GM12891 (cell line): ENCODE measurements at regions not wholly inside any gene's neighbourhood (a gene's known extent, or its start where the extent isn't known, plus 50 kb on each side); places are given as distances from the start of the nearest gene placed in this dataset.

Source experiments
- DNase-seq: peaks from one replicate; pipeline ENCODE4 v3.0.0; 2011; ENCODE audit warnings: low spot score; ENCODE audit not compliant: insufficient read length
- FAIRE-seq: peaks from 2 replicates; lab custom pipeline; 2011; peaks lifted over from hg19 to GRCh38; lab: Jason Lieb, UNC
- PAX5 ChIP-seq: IDR thresholded peaks from 2 replicates; pipeline ENCODE4 v1.6.1; 2011; ENCODE audit warnings: low read length, moderate library complexity, mild to moderate bottlenecking; ENCODE audit not compliant: insufficient read depth, severe bottlenecking
- POLR2A ChIP-seq: IDR thresholded peaks from 2 replicates; pipeline ENCODE4 v1.6.1; 2011; ENCODE audit warnings: low read depth, low read length, control low read depth
- POLR2AphosphoS5 ChIP-seq: IDR thresholded peaks from 2 replicates; pipeline ENCODE4 v1.6.1; 2011; ENCODE audit warnings: low read depth, low read length, control low read depth
- POU2F2 ChIP-seq: IDR thresholded peaks from 2 replicates; pipeline ENCODE4 v1.6.1; 2011; ENCODE audit warnings: low read depth, mild to moderate bottlenecking, control low read depth, low read length, moderate library complexity
- SPI1 ChIP-seq: IDR thresholded peaks from 2 replicates; pipeline ENCODE4 v1.6.1; 2011; ENCODE audit warnings: low read depth, low read length, control low read depth
- TAF1 ChIP-seq: IDR thresholded peaks from 2 replicates; pipeline ENCODE4 v1.6.1; 2011; ENCODE audit warnings: low read depth, low read length, control low read depth

DNA sequence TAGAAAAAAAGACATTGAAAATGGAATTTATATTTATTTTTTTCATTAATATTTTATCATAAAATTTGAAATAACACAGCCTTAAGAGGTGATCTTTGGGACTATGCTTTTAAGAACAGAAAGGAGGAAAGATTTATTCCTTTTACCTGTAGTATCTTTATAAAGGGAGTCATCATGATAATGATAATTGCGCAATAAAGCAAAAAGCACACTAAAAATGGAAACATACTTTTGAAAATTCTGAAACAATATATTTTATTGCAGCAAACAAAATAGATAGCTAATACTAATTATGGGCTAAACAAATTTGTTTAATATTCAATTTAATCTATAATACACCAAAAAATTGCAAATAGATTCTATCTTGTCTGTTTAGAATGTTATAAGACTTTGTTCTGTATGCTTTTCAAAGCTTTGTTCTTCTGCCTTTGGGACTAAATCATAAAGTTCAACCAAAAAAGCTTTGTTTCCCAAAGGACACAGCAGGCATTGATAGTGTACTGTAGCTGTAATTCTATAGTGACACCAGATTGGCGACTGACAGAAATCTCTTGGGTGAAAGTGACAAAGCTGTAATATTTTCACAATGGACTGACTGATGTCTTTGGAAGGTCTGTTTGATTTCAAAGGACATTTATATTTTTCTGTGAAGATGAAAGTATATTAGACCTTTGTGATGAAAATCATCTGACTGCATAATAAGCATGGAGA is 2156.6 kb upstream of the TENM3 start:
- DNase-seq: no peak
- FAIRE-seq: no peak
- TF ChIP-seq TAF1 (no peak), POU2F2 (no peak), POLR2A (no peak), SPI1 (no peak), PAX5 (no peak), POLR2AphosphoS5 (no peak)

- no peak for TF ChIP-seq SPI1
- no peak for TF ChIP-seq POU2F2
- TF ChIP-seq POLR2A: no peak
- TF ChIP-seq PAX5: no peak
- no peak for TF ChIP-seq POLR2AphosphoS5
- no peak for TF ChIP-seq TAF1
- DNase-seq (no peak), FAIRE-seq (no peak)
Measured at GRCh38 chr4:180098586-180098985, 2144.6 kb upstream of the TENM3 start.

DNA sequence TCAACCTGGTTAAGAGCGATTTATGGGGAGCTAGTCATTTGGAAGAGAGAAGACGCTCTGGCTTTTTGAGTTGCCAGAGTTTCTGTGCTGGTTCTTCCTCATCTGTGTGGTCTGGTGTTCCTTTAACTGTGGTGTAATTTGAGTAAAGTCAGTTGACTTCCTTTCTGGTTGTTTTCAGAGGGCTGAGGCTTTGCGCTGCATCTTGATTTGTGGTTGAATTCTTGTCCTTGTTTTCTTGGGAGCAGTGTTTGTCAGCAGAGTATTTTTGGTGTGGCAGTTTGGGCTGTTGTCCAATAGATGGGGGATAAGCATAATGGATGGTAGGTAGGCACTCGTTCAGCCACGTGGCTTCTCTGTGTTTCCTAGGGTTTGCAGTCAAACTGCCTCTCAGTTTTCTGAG is 2143.2 kb upstream of the TENM3 start:
- DNase-seq (no peak), FAIRE-seq (no peak)
- no peak for TF ChIP-seq TAF1
- TF ChIP-seq POLR2AphosphoS5: no peak
- no peak for TF ChIP-seq PAX5

- no peak for TF ChIP-seq POLR2AphosphoS5
- no peak for TF ChIP-seq TAF1
- TF ChIP-seq POLR2A: no peak
- TF ChIP-seq POU2F2: no peak
- DNase-seq (no peak), FAIRE-seq (no peak)
Measured at GRCh38 chr4:180100433-180101344, 2142.5 kb upstream of the TENM3 start.

- TF ChIP-seq POLR2A: no peak
- TF ChIP-seq POLR2AphosphoS5: no peak
- TF ChIP-seq POU2F2: no peak
- no peak for TF ChIP-seq TAF1
- TF ChIP-seq SPI1: no peak
- no peak for TF ChIP-seq PAX5
- no peak for DNase-seq
- FAIRE-seq: no peak
Measured at GRCh38 chr4:180101348-180102083, 2141.7 kb upstream of the TENM3 start.

DNA sequence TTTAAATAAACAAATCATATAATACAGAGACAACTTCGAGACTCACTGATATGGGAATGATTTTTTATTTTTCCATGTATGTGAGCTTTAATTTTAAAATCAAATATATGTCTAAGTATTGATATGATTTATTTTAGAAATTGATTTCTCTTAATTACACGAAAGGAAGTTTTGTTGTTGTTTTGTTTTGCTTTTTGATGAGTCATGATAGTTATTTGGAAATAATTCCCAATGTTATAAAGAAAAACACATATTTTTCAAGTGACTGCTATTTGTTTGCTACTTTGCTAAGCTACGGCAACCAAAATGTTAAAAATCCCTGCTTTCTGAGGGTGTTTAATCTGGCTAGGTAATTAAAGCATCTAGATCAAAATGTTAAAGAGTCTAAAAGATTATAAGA is 2139.4 kb upstream of the TENM3 start:
- DNase-seq (no peak), FAIRE-seq (no peak)
- TF ChIP-seq TAF1: no peak
- TF ChIP-seq PAX5: no peak
- no peak for TF ChIP-seq SPI1
- TF ChIP-seq POLR2A: no peak
- no peak for TF ChIP-seq POU2F2
- TF ChIP-seq POLR2AphosphoS5: no peak

DNA sequence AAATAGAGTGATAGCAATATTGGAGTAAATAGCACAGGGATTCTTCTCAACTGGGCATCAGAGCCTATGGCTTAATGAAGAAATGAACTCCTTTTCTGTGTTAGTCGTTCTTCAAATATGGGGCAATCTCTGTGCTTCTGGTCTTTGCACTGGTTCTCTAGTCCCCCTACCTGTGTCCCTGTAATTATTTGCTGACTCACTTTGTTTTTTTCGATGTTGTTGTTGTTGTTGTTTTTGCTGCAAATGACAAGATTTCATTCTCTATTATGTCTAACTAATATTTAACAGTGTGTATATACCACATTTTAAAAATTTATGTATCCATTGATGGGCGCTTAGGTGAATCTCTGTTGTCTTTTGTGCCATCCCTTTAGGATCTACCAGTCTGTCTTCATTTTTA is 2137.8 kb upstream of the TENM3 start:
- FAIRE-seq (no peak), DNase-seq (no peak)
- no peak for TF ChIP-seq TAF1
- TF ChIP-seq POU2F2: no peak
- TF ChIP-seq POLR2A: no peak
- no peak for TF ChIP-seq SPI1
- TF ChIP-seq PAX5: no peak
- no peak for TF ChIP-seq POLR2AphosphoS5

DNA sequence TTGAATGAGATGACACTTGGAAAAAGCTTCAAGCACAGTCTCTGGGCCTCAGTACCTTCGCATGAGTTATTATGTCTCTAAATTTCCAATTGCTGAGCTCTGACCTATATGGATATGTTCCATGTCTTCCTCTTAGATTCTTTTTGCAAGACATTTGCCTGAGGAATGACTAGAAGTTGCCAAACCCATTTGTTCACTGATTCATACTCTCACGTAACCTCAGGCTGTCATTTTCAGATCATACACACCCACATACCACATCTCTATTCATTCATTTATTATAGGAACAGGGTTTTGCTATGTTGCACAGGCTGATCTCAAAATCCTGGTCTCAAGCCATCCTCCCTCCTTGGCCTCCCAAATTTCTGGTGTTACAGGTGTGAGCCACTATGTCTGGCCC is 2137.1 kb upstream of the TENM3 start:
- no peak for FAIRE-seq
- TF ChIP-seq POLR2A: no peak
- TF ChIP-seq SPI1: no peak
- TF ChIP-seq POLR2AphosphoS5: no peak
- no peak for TF ChIP-seq PAX5
- TF ChIP-seq TAF1: no peak
- TF ChIP-seq POU2F2: no peak
- no peak for DNase-seq

DNA sequence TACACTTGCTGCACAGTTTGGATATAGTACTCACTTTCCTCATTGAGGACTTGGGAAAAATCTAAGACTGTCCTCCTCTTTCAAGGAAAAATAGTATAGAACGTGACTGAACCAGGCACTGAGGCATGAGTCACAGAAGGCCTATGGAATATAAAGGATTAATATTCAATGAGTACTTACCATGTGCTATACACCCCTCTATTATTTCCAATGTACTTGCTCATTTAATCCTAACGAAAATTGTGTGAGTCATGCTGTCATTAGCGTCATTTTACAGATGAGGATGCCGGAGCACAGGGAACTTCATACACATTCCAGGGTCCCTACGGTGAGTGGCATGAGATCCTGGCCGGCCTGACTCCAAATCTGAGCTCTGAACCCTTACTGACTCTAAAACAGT is 2136.2 kb upstream of the TENM3 start:
- TF ChIP-seq TAF1 (no peak), PAX5 (no peak), POU2F2 (no peak), POLR2A (no peak), POLR2AphosphoS5 (no peak), SPI1 (no peak)
- no peak for FAIRE-seq
- DNase-seq: no peak

GRCh38 chr4:180116840-180117239 is 2126.4 kb upstream of the TENM3 start:
- TF ChIP-seq PAX5 (no peak), POLR2A (no peak), TAF1 (no peak), POU2F2 (no peak)
- DNase-seq (no peak), FAIRE-seq (no peak)
